ENCODE measurements at regions not wholly inside any gene's neighbourhood (a gene's known extent, or its start where the extent isn't known, plus 50 kb on each side); places are given as distances from the start of the nearest gene placed in this dataset.

DNA sequence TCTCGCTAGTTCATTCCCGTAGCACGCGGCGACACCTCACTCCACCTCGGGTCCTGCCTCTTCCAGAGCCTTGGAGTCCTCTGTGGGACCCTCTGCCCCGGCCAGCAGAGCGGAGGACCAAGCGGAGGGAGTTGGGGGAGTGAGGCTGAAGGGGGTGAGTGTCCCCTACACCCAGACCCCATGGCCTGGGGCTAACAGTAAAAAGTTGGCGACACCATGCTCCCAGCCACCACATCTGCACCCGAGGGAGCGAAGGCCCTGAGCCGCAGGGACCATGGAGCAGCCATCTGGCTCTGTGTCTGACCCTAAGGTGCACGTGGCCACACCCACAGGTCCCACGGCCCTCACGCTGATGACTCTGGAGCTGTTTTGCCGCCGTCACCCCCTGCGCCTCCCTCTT lies 293.8 kb downstream of the BRD1 start:
- DNase-seq (ENCODE audit: low read depth in 1 of 2, low spot score in 1 of 2): no peak
- in situ Hi-C loops (cut with HindIII; ENCODE audit: low pct_unique_long_range_greater_than_20kb, low sequenced_read_pairs): no loop called here
- TF ChIP-seq JUND (IDR thresholded peaks at IDR 0.05; ENCODE audit: low read depth): no peak

DNA sequence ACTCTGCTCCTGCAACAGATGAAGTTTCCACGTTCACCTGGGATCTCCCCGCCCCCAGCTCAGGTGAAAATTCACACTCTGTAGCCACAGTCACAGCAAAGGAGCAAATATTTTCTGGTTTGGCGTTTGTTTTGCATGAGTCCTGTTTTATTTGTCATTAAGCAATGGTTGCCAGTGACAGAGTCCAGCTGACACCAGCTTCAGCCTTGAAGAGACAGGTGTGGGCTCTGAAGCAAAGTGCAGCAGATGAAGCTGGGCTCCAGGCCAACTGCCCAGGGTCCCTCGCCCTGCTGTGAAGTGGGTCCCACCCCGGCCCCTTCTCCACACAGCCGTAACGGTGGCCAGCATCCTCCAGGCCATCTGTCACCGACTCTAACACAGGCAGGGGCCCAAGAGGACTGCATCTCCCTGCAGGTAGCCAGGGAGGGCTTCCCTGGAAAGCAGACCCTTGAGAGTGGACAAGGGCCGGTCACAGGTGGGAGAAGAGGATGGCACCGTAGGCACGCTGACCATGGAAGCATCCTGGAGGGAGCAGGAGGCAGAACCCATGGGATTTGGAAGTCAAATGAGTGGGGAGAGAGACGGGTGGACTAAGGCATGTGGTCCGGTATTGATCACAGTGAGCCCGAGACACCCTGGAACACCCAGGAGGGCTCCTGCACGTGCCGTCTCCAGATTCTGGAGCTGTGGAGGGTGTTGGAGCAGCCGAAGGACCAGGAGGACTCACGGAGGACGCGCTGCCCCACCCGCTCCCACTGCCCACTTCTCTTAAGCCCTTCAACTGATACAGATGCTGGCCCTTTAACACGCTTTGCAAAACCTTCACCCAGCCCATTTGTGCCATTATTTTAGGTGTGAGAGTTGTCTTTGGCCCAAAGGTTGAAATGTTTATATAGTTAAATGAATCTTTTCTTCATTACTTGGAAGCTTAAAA lies 294.5 kb downstream of the BRD1 start:
- no peak for DNase-seq (ENCODE audit: low read depth in 1 of 2, low spot score in 1 of 2)
- in situ Hi-C loops (cut with HindIII; ENCODE audit: low pct_unique_long_range_greater_than_20kb, low sequenced_read_pairs): no loop called here
- TF ChIP-seq JUND (IDR thresholded peaks at IDR 0.05; ENCODE audit: low read depth): no peak

DNA sequence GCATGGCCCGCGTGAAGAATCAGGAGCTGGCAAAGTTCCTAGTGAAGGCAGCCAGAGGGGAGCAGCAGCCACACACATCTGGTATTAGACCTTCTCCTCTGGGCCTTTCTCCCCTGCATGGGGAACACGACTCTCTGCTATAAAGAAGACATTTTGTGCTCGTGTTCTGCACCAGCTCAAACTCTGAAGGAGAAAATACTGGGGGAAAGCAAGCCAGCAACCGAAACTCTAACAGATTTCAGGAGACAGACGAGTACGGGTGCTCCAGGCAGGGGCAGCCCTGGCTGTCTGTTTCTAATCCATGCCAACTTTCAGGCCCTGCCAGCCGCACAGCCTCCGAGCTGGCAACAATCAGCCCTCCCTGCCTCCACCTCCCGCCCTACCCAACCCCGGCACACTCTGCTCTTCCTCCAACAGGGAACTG lies 296.3 kb downstream of the BRD1 start:
- no peak for TF ChIP-seq JUND (IDR thresholded peaks at IDR 0.05; ENCODE audit: low read depth)
- in situ Hi-C loops (cut with HindIII; ENCODE audit: low pct_unique_long_range_greater_than_20kb, low sequenced_read_pairs): no loop called here

DNA sequence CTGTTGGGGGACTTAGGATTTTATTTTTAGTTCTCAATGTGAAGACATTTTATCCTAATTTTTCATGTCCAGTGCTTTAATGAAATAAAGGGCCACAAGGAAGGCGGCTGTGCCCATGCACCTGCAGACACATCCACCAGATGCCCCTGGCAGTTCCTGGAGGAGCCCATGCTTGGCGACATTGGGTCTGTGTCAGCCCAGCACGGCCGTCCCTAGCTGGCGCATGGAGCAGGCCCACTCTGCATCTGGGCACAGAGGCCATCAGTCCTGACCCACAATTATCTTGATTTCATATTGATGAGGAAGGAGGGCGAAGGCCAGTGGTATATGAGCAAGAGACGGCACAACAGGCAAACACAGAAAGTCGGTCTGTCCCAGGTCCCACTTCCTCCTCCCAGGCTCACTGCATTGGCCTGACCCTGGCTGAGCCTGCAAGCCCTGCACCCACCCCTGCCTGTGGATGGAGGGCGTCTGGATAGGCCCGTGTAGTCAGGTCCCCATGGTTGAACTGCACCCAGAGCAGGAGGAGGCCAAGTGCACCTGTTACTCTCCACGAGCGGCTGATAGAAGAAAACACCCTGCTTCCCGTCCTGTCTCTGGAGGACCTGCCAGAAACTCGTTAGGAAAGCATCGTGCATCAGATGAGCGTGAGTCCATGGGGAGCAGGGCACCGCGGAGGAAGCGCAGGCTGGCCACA lies 296.9 kb downstream of the BRD1 start:
- in situ Hi-C loops (cut with HindIII; ENCODE audit: low pct_unique_long_range_greater_than_20kb, low sequenced_read_pairs): no loop called here
- no peak for DNase-seq (ENCODE audit: low read depth in 1 of 2, low spot score in 1 of 2)
- no peak for TF ChIP-seq JUND (IDR thresholded peaks at IDR 0.05; ENCODE audit: low read depth)

More for the DNA sequence above, 296.3 kb downstream of the BRD1 start:
- DNase-seq (ENCODE audit: low read depth in 1 of 2, low spot score in 1 of 2): no peak

DNA sequence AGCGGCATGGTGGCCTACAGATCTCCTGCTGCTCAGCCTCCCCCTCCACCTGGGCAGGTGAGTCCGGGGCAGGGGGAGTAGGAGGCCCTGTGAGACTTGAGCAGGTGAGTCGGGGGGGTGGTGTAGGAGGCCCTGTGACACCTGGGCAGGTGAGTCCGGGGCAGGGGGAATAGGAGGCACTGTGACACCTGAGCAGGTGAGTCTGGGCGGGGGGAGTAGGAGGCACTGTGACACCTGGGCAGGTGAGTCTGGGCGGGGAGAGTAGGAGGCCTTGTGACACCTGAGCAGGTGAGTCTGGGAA lies 299.3 kb downstream of the BRD1 start:
- no peak for DNase-seq (ENCODE audit: low read depth in 1 of 2, low spot score in 1 of 2)
- in situ Hi-C loops (cut with HindIII; ENCODE audit: low pct_unique_long_range_greater_than_20kb, low sequenced_read_pairs): no loop called here
- no peak for TF ChIP-seq JUND (IDR thresholded peaks at IDR 0.05; ENCODE audit: low read depth)

DNA sequence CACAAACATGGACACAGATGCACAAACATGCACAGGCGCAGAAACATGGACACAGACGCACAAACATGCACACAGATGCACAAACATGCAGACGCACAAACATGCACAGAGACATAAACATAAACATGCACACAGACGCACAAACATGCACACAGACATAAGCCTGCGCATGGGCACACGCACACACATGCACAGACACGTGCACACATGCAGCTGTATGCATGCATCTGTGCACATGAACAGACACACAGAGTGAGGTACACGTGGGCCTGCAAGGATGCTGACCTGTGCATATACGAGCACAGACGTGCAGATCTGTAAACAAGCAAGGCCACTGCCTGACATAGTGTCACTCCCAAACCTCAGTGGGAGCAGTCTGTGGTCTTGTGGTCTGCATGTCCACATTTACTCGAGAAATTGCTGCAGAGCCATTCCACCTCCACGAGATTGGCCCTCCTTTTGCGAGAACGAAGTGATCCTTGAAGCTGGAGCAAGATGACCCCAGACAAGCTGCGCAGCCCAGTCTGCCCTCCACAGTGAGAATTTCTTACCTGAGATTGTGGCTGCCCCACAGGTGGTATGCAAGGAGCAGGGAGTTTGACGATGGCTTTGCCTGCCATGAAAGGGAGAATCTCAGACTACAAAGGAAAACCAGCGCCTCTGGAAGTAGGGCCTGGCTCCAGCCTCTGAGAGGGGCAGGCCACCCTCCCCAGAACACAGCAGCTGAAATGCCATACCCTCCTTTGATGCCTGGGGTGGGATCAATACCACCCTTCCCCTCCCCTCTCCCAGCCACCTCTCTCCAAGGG lies 299.9 kb downstream of the BRD1 start:
- TF ChIP-seq JUND (IDR thresholded peaks at IDR 0.05; ENCODE audit: low read depth): no peak
- in situ Hi-C loops (cut with HindIII; ENCODE audit: low pct_unique_long_range_greater_than_20kb, low sequenced_read_pairs): no loop called here
- DNase-seq (ENCODE audit: low read depth in 1 of 2, low spot score in 1 of 2): no peak

DNA sequence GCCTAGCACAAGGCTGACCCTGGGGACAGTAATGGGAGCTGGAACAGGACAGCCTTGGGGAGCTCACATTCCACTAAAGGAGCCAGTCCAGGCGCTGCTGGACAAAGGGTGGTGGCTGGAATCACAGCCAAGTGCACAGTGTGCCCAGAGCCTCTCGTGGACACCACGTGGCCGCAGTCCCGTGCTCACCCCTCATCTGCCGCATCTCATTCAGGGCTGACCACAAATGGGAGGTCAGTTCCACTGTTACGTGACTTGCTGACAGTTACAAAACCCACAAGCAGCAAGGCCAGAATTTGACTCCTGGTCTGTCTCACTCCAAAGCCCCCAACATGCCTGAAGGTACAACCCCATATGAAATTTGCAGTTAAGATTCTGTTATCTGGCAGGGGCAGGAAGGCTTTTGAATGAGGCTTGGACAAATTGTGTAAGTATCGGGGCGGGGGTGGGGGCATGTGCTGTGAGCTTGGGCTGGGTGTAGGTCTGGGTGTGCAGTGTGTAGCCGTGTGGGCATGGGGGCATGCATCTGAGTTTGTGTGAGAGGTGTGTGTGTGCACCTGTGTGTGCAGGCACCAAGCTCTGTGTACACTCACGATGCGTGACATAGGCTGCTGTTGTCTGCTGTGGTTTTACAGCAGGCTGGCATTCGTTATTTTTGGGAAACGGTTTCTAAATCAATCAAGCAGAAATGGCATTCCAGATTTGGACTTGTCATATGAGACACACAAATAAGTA lies 301.7 kb downstream of the BRD1 start:
- DNase-seq (ENCODE audit: low read depth in 1 of 2, low spot score in 1 of 2): no peak
- TF ChIP-seq JUND (IDR thresholded peaks at IDR 0.05; ENCODE audit: low read depth): no peak

DNA sequence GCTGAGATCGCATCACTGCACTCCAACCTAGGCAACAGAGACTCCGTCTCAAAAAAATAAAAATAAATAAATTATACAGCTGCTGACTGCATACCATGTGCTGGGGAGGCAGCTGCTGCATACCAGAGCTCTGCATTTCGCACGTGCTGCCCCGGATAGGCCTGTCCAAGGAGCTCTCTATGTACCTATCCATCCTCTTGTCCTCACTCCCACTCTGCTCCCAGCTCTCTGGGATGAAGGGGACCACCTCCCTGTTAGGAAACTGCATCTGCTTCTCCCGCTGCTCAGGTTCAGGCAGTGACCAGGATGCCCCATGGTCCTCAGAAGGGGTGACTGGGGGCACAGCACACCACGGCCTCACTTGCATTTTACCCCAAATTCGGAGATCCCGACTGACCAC lies 302.3 kb downstream of the BRD1 start:
- in situ Hi-C loops (cut with HindIII; ENCODE audit: low pct_unique_long_range_greater_than_20kb, low sequenced_read_pairs): no loop called here
- no peak for TF ChIP-seq JUND (IDR thresholded peaks at IDR 0.05; ENCODE audit: low read depth)
- DNase-seq (ENCODE audit: low read depth in 1 of 2, low spot score in 1 of 2): no peak

More for the DNA sequence above, 301.7 kb downstream of the BRD1 start:
- in situ Hi-C loops (cut with HindIII; ENCODE audit: low pct_unique_long_range_greater_than_20kb, low sequenced_read_pairs): no loop called here

DNA sequence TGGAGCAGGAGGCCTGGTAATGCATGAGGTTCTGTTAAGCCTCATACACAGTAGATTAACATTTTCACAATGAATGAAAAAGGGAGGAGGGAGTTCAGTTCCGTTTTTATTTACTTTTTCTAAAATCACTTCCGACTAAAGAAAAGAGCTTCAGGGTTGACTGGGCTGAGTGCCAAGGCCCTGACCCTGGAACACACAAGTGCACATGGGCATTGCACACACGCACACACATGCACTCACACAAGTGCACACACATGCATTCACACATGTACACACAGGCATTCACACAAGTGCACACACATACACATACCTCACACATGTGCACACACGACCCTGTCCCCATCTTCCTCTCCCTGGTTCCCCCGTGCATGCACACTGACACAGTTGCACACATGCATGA lies 303.3 kb downstream of the BRD1 start:
- no peak for TF ChIP-seq JUND (IDR thresholded peaks at IDR 0.05; ENCODE audit: low read depth)
- in situ Hi-C loops (cut with HindIII; ENCODE audit: low pct_unique_long_range_greater_than_20kb, low sequenced_read_pairs): no loop called here
- no peak for DNase-seq (ENCODE audit: low read depth in 1 of 2, low spot score in 1 of 2)

DNA sequence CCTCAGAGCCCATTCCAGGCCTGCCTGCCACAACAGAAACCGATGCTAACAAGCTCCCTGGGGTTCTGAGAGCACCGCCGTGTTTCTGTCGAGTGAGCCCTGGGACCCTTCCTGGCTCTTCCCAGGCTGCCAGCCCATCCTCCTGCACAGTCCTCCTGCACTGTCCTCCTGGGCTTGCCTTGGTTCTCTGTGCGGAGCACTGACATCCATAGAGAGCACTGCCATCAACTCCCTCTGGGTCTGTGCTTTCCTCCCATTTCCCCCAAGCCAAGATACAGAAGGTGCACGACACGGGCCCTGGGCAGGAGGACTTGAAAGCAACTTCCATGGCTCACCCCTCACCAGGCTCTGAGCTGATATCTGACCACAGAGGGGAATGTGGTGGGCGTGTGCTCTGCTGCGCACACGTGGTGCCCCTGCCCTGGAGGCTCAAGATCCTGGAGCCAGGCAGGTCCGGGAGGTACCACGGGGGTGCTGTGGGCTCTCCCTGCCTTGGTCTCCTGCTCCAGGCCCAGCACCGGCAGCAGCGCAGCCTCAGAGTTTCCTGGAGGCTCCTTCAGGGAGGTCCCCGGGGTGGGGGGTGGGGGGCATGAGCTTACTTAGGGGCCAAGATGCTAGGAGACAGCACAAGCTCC lies 304.2 kb downstream of the BRD1 start:
- DNase-seq (ENCODE audit: low read depth in 1 of 2, low spot score in 1 of 2): no peak
- in situ Hi-C loops (cut with HindIII; ENCODE audit: low pct_unique_long_range_greater_than_20kb, low sequenced_read_pairs): no loop called here
- TF ChIP-seq JUND (IDR thresholded peaks at IDR 0.05; ENCODE audit: low read depth): no peak

DNA sequence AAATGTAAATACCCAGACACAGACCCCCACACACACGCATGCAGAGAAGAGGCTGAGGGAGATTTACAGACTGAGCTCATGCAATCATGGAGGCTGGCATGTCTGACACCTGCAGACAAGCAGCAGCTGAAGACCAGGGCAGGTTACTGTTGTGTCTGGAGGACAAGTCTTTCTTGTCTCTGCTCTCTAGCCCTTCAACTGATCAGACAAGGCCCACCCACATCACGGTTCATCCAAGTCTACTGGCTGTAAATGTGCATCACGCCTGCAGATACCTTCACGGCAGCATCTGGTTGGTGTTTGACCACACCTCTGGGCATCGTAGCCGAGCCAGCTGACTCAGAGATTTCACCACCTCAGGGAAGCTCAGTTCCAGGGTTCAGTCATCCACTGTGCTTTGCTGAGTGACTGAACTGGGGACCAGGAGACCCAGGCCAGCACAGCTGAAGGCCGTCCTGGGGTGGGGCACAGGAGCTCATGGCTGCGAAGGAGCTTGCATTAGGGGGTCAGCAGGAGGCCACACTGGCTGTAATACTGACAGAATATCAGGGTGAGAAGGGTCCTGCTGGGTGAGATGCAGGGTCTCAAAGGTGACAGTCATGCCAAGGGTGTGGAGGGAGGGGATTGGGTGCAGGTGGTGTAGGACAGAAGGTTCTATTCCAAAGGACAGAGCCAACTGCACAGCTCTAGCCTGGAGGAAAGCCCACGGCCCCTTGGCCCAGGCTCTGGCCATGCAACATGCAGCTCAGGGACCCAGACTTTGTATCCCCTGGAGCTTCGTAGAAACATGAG lies 304.9 kb downstream of the BRD1 start:
- TF ChIP-seq JUND (IDR thresholded peaks at IDR 0.05; ENCODE audit: low read depth): no peak
- in situ Hi-C loops (cut with HindIII; ENCODE audit: low pct_unique_long_range_greater_than_20kb, low sequenced_read_pairs): no loop called here
- DNase-seq (ENCODE audit: low read depth in 1 of 2, low spot score in 1 of 2): no peak
